Effector CD8-positive, alpha-beta T cell (primary cell): ENCODE measurements at regions not wholly inside any gene's neighbourhood (a gene's known extent, or its start where the extent isn't known, plus 50 kb on each side); places are given as distances from the start of the nearest gene placed in this dataset.
"Not testable (repeated sequence)": the region's sequence is repeated elsewhere in the genome, so short reads cannot be mapped to it uniquely, and the experiment has no call there.

Source experiments
- DNase-seq: peaks from one replicate; lab custom pipeline; 2025; lab: John Stamatoyannopoulos, UW

GRCh38 chr6:167709776-167710336 is 116.9 kb upstream of the AFDN start:
- not testable (repeated sequence) for DNase-seq

GRCh38 chr6:167710363-167710920 is 116.3 kb upstream of the AFDN start:
- DNase-seq, result no peak

- no peak for DNase-seq
Measured at GRCh38 chr6:167711211-167711610, 115.5 kb upstream of the AFDN start.

- no peak for DNase-seq
Measured at GRCh38 chr6:167711768-167712730, 114.7 kb upstream of the AFDN start.

GRCh38 chr6:167712731-167713475 is 113.8 kb upstream of the AFDN start:
- DNase-seq, result no peak

GRCh38 chr6:167714152-167714551 is 112.6 kb upstream of the AFDN start:
- DNase-seq, result no peak

- no peak for DNase-seq
Measured at GRCh38 chr6:167717455-167717854, 109.3 kb upstream of the AFDN start.

GRCh38 chr6:167717867-167718266 is 108.8 kb upstream of the AFDN start:
- DNase-seq, result no peak

- DNase-seq, result no peak
Measured at GRCh38 chr6:167719920-167720319, 106.8 kb upstream of the AFDN start.

GRCh38 chr6:167720456-167721285 is 106.0 kb upstream of the AFDN start:
- DNase-seq, result no peak

GRCh38 chr6:167721291-167721690 is 105.4 kb upstream of the AFDN start:
- DNase-seq, result no peak

- DNase-seq, result no peak
Measured at GRCh38 chr6:167722634-167723309, 103.9 kb upstream of the AFDN start.

- DNase-seq, result no peak
Measured at GRCh38 chr6:167726043-167726621, 100.6 kb upstream of the AFDN start.

GRCh38 chr6:167730441-167730840 is 96.3 kb upstream of the AFDN start:
- DNase-seq, result no peak

- no peak for DNase-seq
Measured at GRCh38 chr6:167731216-167731615, 95.5 kb upstream of the AFDN start.

- no peak for DNase-seq
Measured at GRCh38 chr6:167731731-167732422, 94.8 kb upstream of the AFDN start.

- DNase-seq, result no peak
Measured at GRCh38 chr6:167733740-167734661, 92.7 kb upstream of the AFDN start.

- DNase-seq, result no peak
Measured at GRCh38 chr6:167734662-167735083, 92.0 kb upstream of the AFDN start.
